ENCODE measurements at regions not wholly inside any gene's neighbourhood (a gene's known extent, or its start where the extent isn't known, plus 50 kb on each side); places are given as distances from the start of the nearest gene placed in this dataset.
"Not testable (repeated sequence)": the region's sequence is repeated elsewhere in the genome, so short reads cannot be mapped to it uniquely, and the experiment has no call there.

GRCh38 chr18:28768791-28769768 lies 592.1 kb upstream of the CDH2 start:
- no peak for DNase-seq (ENCODE audit: low spot score)

GRCh38 chr18:28767727-28768211 lies 590.8 kb upstream of the CDH2 start:
- DNase-seq (ENCODE audit: low spot score), result no peak

GRCh38 chr18:28767201-28767600 lies 590.3 kb upstream of the CDH2 start:
- no peak for DNase-seq (ENCODE audit: low spot score)

GRCh38 chr18:28766721-28767120 lies 589.8 kb upstream of the CDH2 start:
- DNase-seq (ENCODE audit: low spot score), result no peak

GRCh38 chr18:28766027-28766426 lies 589.1 kb upstream of the CDH2 start:
- DNase-seq (ENCODE audit: low spot score), result no peak

- no peak for DNase-seq (ENCODE audit: low spot score)
Observed at GRCh38 chr18:28760299-28760698, 583.4 kb upstream of the CDH2 start.

- DNase-seq (ENCODE audit: low spot score), result no peak
Observed at GRCh38 chr18:28757466-28758008, 580.6 kb upstream of the CDH2 start.

GRCh38 chr18:28743115-28743514 lies 566.2 kb upstream of the CDH2 start:
- DNase-seq (ENCODE audit: low spot score), result no peak

GRCh38 chr18:28740575-28740974 lies 563.6 kb upstream of the CDH2 start:
- no peak for DNase-seq (ENCODE audit: low spot score)

GRCh38 chr18:28736951-28737350 lies 560.0 kb upstream of the CDH2 start:
- DNase-seq (ENCODE audit: low spot score), result no peak

GRCh38 chr18:28736223-28736622 lies 559.3 kb upstream of the CDH2 start:
- no peak for DNase-seq (ENCODE audit: low spot score)

GRCh38 chr18:28735731-28736130 lies 558.8 kb upstream of the CDH2 start:
- DNase-seq (ENCODE audit: low spot score), result no peak

GRCh38 chr18:28729321-28729720 lies 552.4 kb upstream of the CDH2 start:
- DNase-seq (ENCODE audit: low spot score), result no peak

GRCh38 chr18:28728891-28729290 lies 552.0 kb upstream of the CDH2 start:
- DNase-seq (ENCODE audit: low spot score), result no peak

GRCh38 chr18:28727189-28727588 lies 550.3 kb upstream of the CDH2 start:
- not testable (repeated sequence) for DNase-seq (ENCODE audit: low spot score)

GRCh38 chr18:28725876-28726275 lies 548.9 kb upstream of the CDH2 start:
- DNase-seq (ENCODE audit: low spot score), result no peak

GRCh38 chr18:28723506-28723905 lies 546.6 kb upstream of the CDH2 start:
- DNase-seq (ENCODE audit: low spot score), result no peak

GRCh38 chr18:28718696-28719095 lies 541.8 kb upstream of the CDH2 start:
- no peak for DNase-seq (ENCODE audit: low spot score)

GRCh38 chr18:28716338-28716737 lies 539.4 kb upstream of the CDH2 start:
- DNase-seq (ENCODE audit: low spot score), result no peak

- no peak for DNase-seq (ENCODE audit: low spot score)
Observed at GRCh38 chr18:28715206-28715605, 538.3 kb upstream of the CDH2 start.

GRCh38 chr18:28714498-28714897 lies 537.6 kb upstream of the CDH2 start:
- DNase-seq (ENCODE audit: low spot score), result no peak

GRCh38 chr18:28712796-28713425 lies 536.0 kb upstream of the CDH2 start:
- DNase-seq (ENCODE audit: low spot score), result no peak

- no peak for DNase-seq (ENCODE audit: low spot score)
Observed at GRCh38 chr18:28712172-28712571, 535.2 kb upstream of the CDH2 start.
